ENCODE measurements at regions not wholly inside any gene's neighbourhood (a gene's known extent, or its start where the extent isn't known, plus 50 kb on each side); places are given as distances from the start of the nearest gene placed in this dataset.

GRCh38 chr4:104860238-104861123 is 286.2 kb upstream of the TET2 start:
- H3K79me2 ChIP-seq (replicated peaks; ENCODE audit: insufficient read depth) = no peaks in the 10 kb centered on the region
- TF ChIP-seq EZH2 (IDR thresholded peaks at IDR 0.05; ENCODE audit: low read depth, unreplicated experiment) = no peak
- TF ChIP-seq CTCF (conservative IDR thresholded peaks at IDR 0.05; ENCODE audit: low read depth in 2 of 2) = peak; percentile 88 to 95
- H3K27me3 ChIP-seq (ENCODE audit: insufficient read depth) = no peaks in the 10 kb centered on the region
- no peaks in the 10 kb centered on the region for H3K9me2 ChIP-seq (ENCODE audit: insufficient read depth)
- H3K4me3 ChIP-seq = no peak overlapping the region
- peaks cover 7% of the 10 kb centered on the region; the same call in 2 of the 3 replicates for H3K9me3 Mint-ChIP-seq
- peak; percentile 87 for ATAC-seq
- no peaks in the 10 kb centered on the region for H3K27me3 Mint-ChIP-seq (ENCODE audit: insufficient read depth, low read depth, poor library complexity)
- H3K27ac ChIP-seq (ENCODE audit: low read depth) = no peak overlapping the region
- H2AFZ ChIP-seq = no peak overlapping the region
- no peaks in the 10 kb centered on the region for H3K36me3 ChIP-seq (ENCODE audit: insufficient read depth)
- no peaks in the 10 kb centered on the region for H3K36me3 Mint-ChIP-seq (ENCODE audit: low read depth)
- H3K4me1 Mint-ChIP-seq = peaks cover 11% of the 10 kb centered on the region; the same call in 2 of the 3 replicates
- peaks cover 7% of the 10 kb centered on the region; the same call in 1 of the 2 replicates for H3K4me1 ChIP-seq (ENCODE audit: insufficient read depth)
- no peak overlapping the region for H3K4me2 ChIP-seq
- no peaks in the 10 kb centered on the region for H4K20me1 ChIP-seq (replicated peaks; ENCODE audit: insufficient read depth)
- no peaks in the 10 kb centered on the region for H3F3A ChIP-seq (replicated peaks; ENCODE audit: low read depth)
- peak; percentile 89 for DNase-seq (ENCODE audit: low spot score)
- H3K4me3 Mint-ChIP-seq = no peak overlapping the region
- no peak overlapping the region for H3K27ac Mint-ChIP-seq

GRCh38 chr4:104866809-104867208 is 279.9 kb upstream of the TET2 start:
- Histone ChIP-seq H4K20me1 (replicated peaks; ENCODE audit: insufficient read depth) (no peaks in the 10 kb centered on the region), H2AFZ (peak overlapping the region; percentile 81; the same call in 1 of the 2 replicates), H3K79me2 (replicated peaks; ENCODE audit: insufficient read depth) (no peaks in the 10 kb centered on the region), H3K4me1 (ENCODE audit: insufficient read depth) (0 out of 2 replicates have a peak, but pooled peaks cover 3% of the 10 kb centered on the region), H3K27ac (ENCODE audit: low read depth) (no peak overlapping the region), H3K4me3 (no peak overlapping the region), H3F3A (replicated peaks; ENCODE audit: low read depth) (no peaks in the 10 kb centered on the region), H3K36me3 (ENCODE audit: insufficient read depth) (no peaks in the 10 kb centered on the region), H3K9me2 (ENCODE audit: insufficient read depth) (no peaks in the 10 kb centered on the region), H3K4me2 (no peak overlapping the region), H3K27me3 (ENCODE audit: insufficient read depth) (no peaks in the 10 kb centered on the region)
- Mint-ChIP-seq H3K4me3 (no peak overlapping the region), H3K4me1 (peaks cover 10% of the 10 kb centered on the region; the same call in 2 of the 3 replicates), H3K27me3 (ENCODE audit: insufficient read depth, low read depth, poor library complexity) (no peaks in the 10 kb centered on the region), H3K9me3 (peaks cover 7% of the 10 kb centered on the region; the same call in 2 of the 3 replicates), H3K27ac (no peak overlapping the region), H3K36me3 (ENCODE audit: low read depth) (no peaks in the 10 kb centered on the region)
- no peak for DNase-seq (ENCODE audit: low spot score)
- no peak for ATAC-seq
- TF ChIP-seq ZNF114 (CRISPR knock-in tag; IDR thresholded peaks at IDR 0.05) (no peak), POLR2AphosphoS5 (IDR thresholded peaks at IDR 0.05; ENCODE audit: low read depth) (no peak), CTCF (conservative IDR thresholded peaks at IDR 0.05; ENCODE audit: low read depth in 2 of 2) (no peak), JUNB (IDR thresholded peaks at IDR 0.05; ENCODE audit: unreplicated experiment) (no peak), ETS1 (IDR thresholded peaks at IDR 0.05) (no peak), STAT1 (IDR thresholded peaks at IDR 0.05; ENCODE audit: unreplicated experiment) (no peak), EZH2phosphoT487 (IDR thresholded peaks at IDR 0.05; ENCODE audit: unreplicated experiment) (no peak), ZNF331 (CRISPR knock-in tag; IDR thresholded peaks at IDR 0.05; ENCODE audit: low read depth) (no peak)
